Duodenal mucosa (tissue), 2 donors: ENCODE measurements at regions not wholly inside any gene's neighbourhood (a gene's known extent, or its start where the extent isn't known, plus 50 kb on each side); places are given as distances from the start of the nearest gene placed in this dataset.

Source experiments
- H3K27ac ChIP-seq: one replicate; pipeline ENCODE4 v1.7.0; 2013; ENCODE audit warnings: low read depth, low read length
- H3K27me3 ChIP-seq, 2 donors: one replicate each; pipeline ENCODE4 v1.7.0; 2013; ENCODE audit warnings: low read length in 2 of 2, control low read depth in 1 of 2; ENCODE audit not compliant: insufficient read depth in 2 of 2, control insufficient read depth in 1 of 2
- H3K36me3 ChIP-seq, 2 donors: one replicate each; pipeline ENCODE4 v1.7.0; 2013; ENCODE audit warnings: low read length in 2 of 2, control low read depth in 1 of 2; ENCODE audit not compliant: insufficient read depth in 2 of 2, control insufficient read depth in 1 of 2
- H3K4me1 ChIP-seq, 2 donors: one replicate each; pipeline ENCODE4 v1.7.0; 2013; ENCODE audit warnings: low read length in 2 of 2, control low read depth in 1 of 2; ENCODE audit not compliant: insufficient read depth in 2 of 2, control insufficient read depth in 1 of 2
- H3K4me3 ChIP-seq, 2 donors: one replicate each; pipeline ENCODE4 v1.7.0; 2013; ENCODE audit warnings: low read length in 2 of 2, low read depth in 1 of 2
- H3K9ac ChIP-seq, 2 donors: one replicate each; pipeline ENCODE4 v1.7.0; 2013; ENCODE audit warnings: low read length in 2 of 2, low read depth in 1 of 2
- H3K9me3 ChIP-seq, 2 donors: one replicate each; pipeline ENCODE4 v1.7.0; 2013; ENCODE audit warnings: low read length in 2 of 2, control low read depth in 1 of 2; ENCODE audit not compliant: control insufficient read depth in 1 of 2

GRCh38 chr6:167528239-167528638 is 203.4 kb downstream of the TTLL2 start:
- H3K9me3 ChIP-seq = no peaks in the 10 kb centered on the region
- H3K27ac ChIP-seq = no peak overlapping the region
- no peaks in the 10 kb centered on the region for H3K4me1 ChIP-seq
- no peak overlapping the region for H3K9ac ChIP-seq
- no peak overlapping the region for H3K4me3 ChIP-seq
- no peaks in the 10 kb centered on the region for H3K27me3 ChIP-seq
- H3K36me3 ChIP-seq = no peaks in the 10 kb centered on the region

GRCh38 chr6:167528976-167529375 is 204.1 kb downstream of the TTLL2 start:
- Histone ChIP-seq H3K9ac (no peak overlapping the region), H3K9me3 (no peaks in the 10 kb centered on the region), H3K27me3 (no peaks in the 10 kb centered on the region), H3K4me3 (no peak overlapping the region), H3K4me1 (no peaks in the 10 kb centered on the region), H3K27ac (no peak overlapping the region), H3K36me3 (no peaks in the 10 kb centered on the region)

GRCh38 chr6:167529444-167530335 is 204.8 kb downstream of the TTLL2 start:
- Histone ChIP-seq H3K27me3 (no peaks in the 10 kb centered on the region), H3K9ac (no peak overlapping the region), H3K36me3 (no peaks in the 10 kb centered on the region), H3K4me3 (no peak overlapping the region), H3K9me3 (no peaks in the 10 kb centered on the region), H3K27ac (no peak overlapping the region), H3K4me1 (no peaks in the 10 kb centered on the region)

GRCh38 chr6:167530951-167531350 is 206.1 kb downstream of the TTLL2 start:
- Histone ChIP-seq H3K9me3 (no peaks in the 10 kb centered on the region), H3K4me1 (no peaks in the 10 kb centered on the region), H3K27ac (no peak overlapping the region), H3K36me3 (no peaks in the 10 kb centered on the region), H3K9ac (no peak overlapping the region), H3K27me3 (no peaks in the 10 kb centered on the region), H3K4me3 (no peak overlapping the region)

GRCh38 chr6:167532410-167533288 is 207.8 kb downstream of the TTLL2 start:
- H3K27me3 ChIP-seq = no peaks in the 10 kb centered on the region
- H3K27ac ChIP-seq = no peak overlapping the region
- H3K4me1 ChIP-seq = no peaks in the 10 kb centered on the region
- H3K4me3 ChIP-seq = no peak overlapping the region
- H3K9ac ChIP-seq = no peak overlapping the region
- H3K36me3 ChIP-seq = no peaks in the 10 kb centered on the region
- no peaks in the 10 kb centered on the region for H3K9me3 ChIP-seq

- Histone ChIP-seq H3K9ac (no peak overlapping the region), H3K4me3 (no peak overlapping the region), H3K27me3 (no peaks in the 10 kb centered on the region), H3K36me3 (no peaks in the 10 kb centered on the region), H3K9me3 (no peaks in the 10 kb centered on the region), H3K4me1 (no peaks in the 10 kb centered on the region), H3K27ac (no peak overlapping the region)
Measured at GRCh38 chr6:167533851-167534250, 209.0 kb downstream of the TTLL2 start.

GRCh38 chr6:167537816-167538215 is 212.9 kb downstream of the TTLL2 start:
- Histone ChIP-seq H3K4me3 (no peak overlapping the region), H3K36me3 (no peaks in the 10 kb centered on the region), H3K9ac (no peak overlapping the region), H3K27me3 (no peaks in the 10 kb centered on the region), H3K4me1 (no peaks in the 10 kb centered on the region), H3K9me3 (peaks cover 0 to 4% of the 10 kb centered on the region in 2 donors), H3K27ac (no peak overlapping the region)

- peaks cover 0 to 4% of the 10 kb centered on the region in 2 donors for H3K9me3 ChIP-seq
- no peaks in the 10 kb centered on the region for H3K27me3 ChIP-seq
- no peak overlapping the region for H3K4me3 ChIP-seq
- H3K4me1 ChIP-seq = no peaks in the 10 kb centered on the region
- H3K36me3 ChIP-seq = no peaks in the 10 kb centered on the region
- no peak overlapping the region for H3K9ac ChIP-seq
- H3K27ac ChIP-seq = no peak overlapping the region
Measured at GRCh38 chr6:167538746-167539145, 213.9 kb downstream of the TTLL2 start.

GRCh38 chr6:167540796-167541195 is 215.9 kb downstream of the TTLL2 start:
- Histone ChIP-seq H3K9ac (no peak overlapping the region), H3K27me3 (no peaks in the 10 kb centered on the region), H3K36me3 (no peaks in the 10 kb centered on the region), H3K4me3 (no peak overlapping the region), H3K27ac (no peak overlapping the region), H3K9me3 (peaks cover 0 to 4% of the 10 kb centered on the region in 2 donors), H3K4me1 (no peaks in the 10 kb centered on the region)

GRCh38 chr6:167541544-167541943 is 216.7 kb downstream of the TTLL2 start:
- Histone ChIP-seq H3K27me3 (no peaks in the 10 kb centered on the region), H3K4me3 (no peak overlapping the region), H3K36me3 (no peaks in the 10 kb centered on the region), H3K4me1 (no peaks in the 10 kb centered on the region), H3K9me3 (peaks cover 0 to 4% of the 10 kb centered on the region in 2 donors), H3K27ac (no peak overlapping the region), H3K9ac (no peak overlapping the region)
